Nucleus accumbens (tissue), 56 donors: ENCODE measurements at regions not wholly inside any gene's neighbourhood (a gene's known extent, or its start where the extent isn't known, plus 50 kb on each side); places are given as distances from the start of the nearest gene placed in this dataset.
"Not testable (repeated sequence)": the region's sequence is repeated elsewhere in the genome, so short reads cannot be mapped to it uniquely, and the experiment has no call there.

Experiments
- DNase-seq, 56 donors: peaks; one replicate each; lab custom pipeline; 2025; lab: John Stamatoyannopoulos, UW

DNA sequence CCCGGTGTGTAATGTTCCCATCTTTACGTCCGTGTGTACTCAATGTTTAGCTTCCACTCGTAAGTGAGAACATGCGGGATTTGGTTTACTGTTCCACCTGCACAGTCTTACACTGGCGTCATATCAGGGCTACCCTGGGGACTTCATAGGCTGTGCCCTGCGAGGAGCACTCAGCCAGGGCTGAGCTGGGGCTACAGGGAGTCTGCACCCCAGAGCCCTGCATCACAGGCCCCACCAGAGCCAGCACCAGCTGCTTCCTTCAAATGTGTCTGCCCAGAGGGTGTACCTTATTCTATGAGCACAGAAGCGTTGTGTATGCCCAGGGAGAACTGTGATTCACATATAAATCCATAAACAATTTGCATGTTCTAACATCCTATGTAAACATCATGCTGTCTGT is 277.1 kb downstream of the TCERG1L start:
- no peak for DNase-seq

- DNase-seq, result no peak
Measured at GRCh38 chr10:131035779-131036178, 275.7 kb downstream of the TCERG1L start.

GRCh38 chr10:131038056-131038455 is 273.5 kb downstream of the TCERG1L start:
- DNase-seq, result no peak

GRCh38 chr10:131041031-131041430 is 270.5 kb downstream of the TCERG1L start:
- DNase-seq, result no peak

DNA sequence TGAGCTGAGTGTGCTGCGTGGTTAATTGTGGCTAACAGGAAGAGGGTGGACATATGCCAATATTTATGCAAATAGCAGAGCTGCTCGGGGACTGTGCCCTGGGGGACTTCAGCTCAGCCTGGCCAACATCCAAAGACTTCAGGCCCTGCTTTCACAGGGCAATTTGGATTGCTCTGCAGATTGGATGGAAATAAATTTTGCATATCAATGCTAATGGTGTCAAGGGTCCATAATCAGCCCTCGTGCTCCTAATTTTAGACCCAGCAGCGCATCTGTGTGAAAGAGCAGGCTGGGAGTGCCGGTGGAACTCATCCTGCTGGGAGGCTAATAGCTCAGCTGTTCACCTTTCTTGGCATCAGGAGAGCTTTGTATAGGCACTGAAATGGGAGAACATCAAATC is 270.1 kb downstream of the TCERG1L start:
- peak in 1 of 56 donors; percentile 15 for DNase-seq

DNA sequence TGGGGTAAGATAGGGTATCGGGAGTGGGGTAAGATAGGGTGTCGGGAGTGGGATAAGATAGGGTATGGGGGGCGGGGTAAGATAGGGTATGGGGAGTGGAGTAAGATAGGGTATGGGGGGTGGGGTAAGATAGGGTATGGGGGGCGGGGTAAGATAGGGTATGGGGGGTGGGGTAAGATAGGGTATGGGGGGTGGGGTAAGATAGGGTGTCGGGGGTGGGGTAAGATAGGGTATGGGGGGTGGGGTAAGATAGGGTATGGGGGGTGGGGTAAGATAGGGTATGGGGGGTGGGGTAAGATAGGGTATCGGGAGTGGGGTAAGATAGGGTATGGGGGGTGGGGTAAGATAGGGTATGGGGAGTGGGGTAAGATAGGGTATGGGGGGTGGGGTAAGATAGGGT is 269.5 kb downstream of the TCERG1L start:
- DNase-seq, result not testable (repeated sequence)
